GM18870 (cell line): ENCODE measurements at regions not wholly inside any gene's neighbourhood (a gene's known extent, or its start where the extent isn't known, plus 50 kb on each side); places are given as distances from the start of the nearest gene placed in this dataset.
"Not testable (repeated sequence)": the region's sequence is repeated elsewhere in the genome, so short reads cannot be mapped to it uniquely, and the experiment has no call there.

ENCODE experiments used
- ATAC-seq: cut with Tn5 transposase; IDR thresholded peaks from one replicate; pipeline ENCODE4 v1.9.1; 2021; ENCODE audit warnings: moderate library complexity; ENCODE audit not compliant: unreplicated experiment

GRCh38 chr15:30470601-30471365, 56.7 kb upstream of the GOLGA8R start:
- peak; percentile 54 for ATAC-seq

- peak; percentile 19 for ATAC-seq
Observed at GRCh38 chr15:30471366-30471749, 57.3 kb upstream of the GOLGA8R start.

- not testable (repeated sequence) for ATAC-seq
Observed at GRCh38 chr15:30471817-30472551, 57.9 kb upstream of the GOLGA8R start.

GRCh38 chr15:30484887-30485286, 67.0 kb upstream of the GOLGA8Q start:
- not testable (repeated sequence) for ATAC-seq

GRCh38 chr15:30489237-30489636, 62.6 kb upstream of the GOLGA8Q start:
- not testable (repeated sequence) for ATAC-seq

- not testable (repeated sequence) for ATAC-seq
Observed at GRCh38 chr15:30490334-30490733, 61.5 kb upstream of the GOLGA8Q start.

GRCh38 chr15:30493947-30494346, 57.9 kb upstream of the GOLGA8Q start:
- not testable (repeated sequence) for ATAC-seq

GRCh38 chr15:30497275-30497674, 54.6 kb upstream of the GOLGA8Q start:
- not testable (repeated sequence) for ATAC-seq

GRCh38 chr15:30499233-30499632, 52.6 kb upstream of the GOLGA8Q start:
- ATAC-seq: not testable (repeated sequence)

- not testable (repeated sequence) for ATAC-seq
Observed at GRCh38 chr15:30500511-30500910, 51.3 kb upstream of the GOLGA8Q start.
